ENCODE measurements at regions not wholly inside any gene's neighbourhood (a gene's known extent, or its start where the extent isn't known, plus 50 kb on each side); places are given as distances from the start of the nearest gene placed in this dataset.

DNA sequence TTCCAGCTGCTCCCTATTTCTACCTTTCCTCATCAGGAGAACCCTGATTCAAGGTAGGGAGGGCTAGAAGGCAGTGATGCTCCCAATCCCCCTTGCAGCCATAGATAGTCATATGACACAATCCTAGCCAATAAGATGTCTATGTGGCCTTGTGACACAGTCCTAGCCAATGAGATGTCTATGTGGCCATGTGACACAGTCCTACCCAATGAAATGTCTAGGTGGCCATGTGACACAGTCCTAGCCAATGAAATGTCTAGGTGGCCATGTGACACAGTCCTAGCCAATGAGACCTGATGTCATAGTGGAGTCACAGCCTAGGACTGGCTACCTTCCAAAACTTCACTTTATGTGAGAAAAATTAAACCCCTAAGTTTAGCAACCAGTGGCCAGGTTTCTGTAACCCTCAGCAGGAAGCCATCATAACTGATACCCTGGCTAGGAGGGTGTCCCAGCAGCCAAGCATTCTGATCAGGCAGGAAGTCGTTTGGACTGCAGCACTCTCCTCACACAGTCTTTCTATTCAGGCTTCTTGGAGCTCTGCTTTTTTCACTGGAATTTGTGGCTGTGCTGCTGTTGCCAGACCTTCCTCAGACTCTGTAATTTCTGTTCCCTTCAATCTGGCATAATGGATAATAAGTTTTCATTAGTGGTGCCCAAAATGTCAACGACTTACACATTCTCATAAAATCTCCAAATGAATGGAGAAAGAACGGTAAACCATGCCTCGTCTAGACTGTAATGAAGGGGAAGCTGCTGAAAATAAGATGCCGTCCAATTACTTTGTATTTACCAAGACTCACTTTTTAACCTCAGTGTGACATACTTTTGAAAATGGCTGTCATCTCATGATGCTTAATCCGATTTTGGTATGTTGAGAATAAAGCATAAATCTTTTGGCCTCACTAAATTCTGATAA is 165.0 kb upstream of the NCKAP5 start:
- in situ Hi-C loops (cut with HindIII; ENCODE audit: low sequenced_read_pairs), result no loop called here
- no peak for DNase-seq (ENCODE audit: low read depth)
- H3K4me3 ChIP-seq (ENCODE audit: low read depth, low read length), result no peak overlapping the region
- TF ChIP-seq CTCF (IDR thresholded peaks at IDR 0.05; ENCODE audit: low read depth, low read length, missing control alignments), result no peak

DNA sequence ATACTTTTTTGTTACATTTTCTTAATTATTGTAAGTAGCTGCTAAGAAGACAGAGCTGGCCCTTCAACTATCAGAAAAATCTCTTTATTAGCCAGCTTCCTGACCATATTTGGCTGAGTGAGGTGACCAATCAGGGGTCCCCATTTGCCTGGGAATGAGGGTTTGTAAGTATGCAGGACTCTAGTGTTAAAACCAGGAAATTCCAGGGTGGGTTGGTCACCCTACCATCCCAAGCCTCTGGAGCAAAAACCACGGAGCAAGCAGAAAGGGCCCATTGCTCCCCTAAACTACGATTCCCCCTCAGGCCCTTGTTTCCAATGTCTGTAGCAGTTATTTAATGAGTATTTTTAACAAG is 165.6 kb upstream of the NCKAP5 start:
- H3K4me3 ChIP-seq (ENCODE audit: low read depth, low read length), result no peak overlapping the region
- TF ChIP-seq CTCF (IDR thresholded peaks at IDR 0.05; ENCODE audit: low read depth, low read length, missing control alignments), result no peak
- DNase-seq (ENCODE audit: low read depth), result peak; percentile 33
- in situ Hi-C loops (cut with HindIII; ENCODE audit: low sequenced_read_pairs), result no loop called here

- no peak overlapping the region for H3K4me3 ChIP-seq (ENCODE audit: low read depth, low read length)
- in situ Hi-C loops (cut with HindIII; ENCODE audit: low sequenced_read_pairs), result no loop called here
- no peak for TF ChIP-seq CTCF (IDR thresholded peaks at IDR 0.05; ENCODE audit: low read depth, low read length, missing control alignments)
- DNase-seq (ENCODE audit: low read depth), result peak; percentile 52
Measured at GRCh38 chr2:133734716-133735495, 166.6 kb upstream of the NCKAP5 start.

DNA sequence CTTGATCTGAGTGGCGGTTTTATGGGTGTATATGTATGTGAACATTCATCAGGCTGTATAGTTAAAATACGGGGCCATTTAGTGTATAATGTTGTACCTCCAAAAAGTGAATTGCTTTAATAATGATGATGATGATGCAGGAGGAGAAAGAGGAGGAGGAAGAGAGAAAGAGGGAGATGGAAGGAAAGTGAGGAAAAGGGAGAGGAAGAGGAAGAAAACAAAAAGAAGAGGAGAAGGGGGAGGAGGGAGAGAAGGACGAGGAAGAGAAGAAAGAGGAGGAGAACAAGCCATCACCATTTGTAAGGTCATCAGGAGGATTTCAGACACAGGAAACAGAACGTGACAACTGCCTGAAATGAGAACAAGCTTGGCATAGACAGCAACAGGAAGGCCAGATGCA is 168.4 kb upstream of the NCKAP5 start:
- TF ChIP-seq CTCF (IDR thresholded peaks at IDR 0.05; ENCODE audit: low read depth, low read length, missing control alignments), result no peak
- in situ Hi-C loops (cut with HindIII; ENCODE audit: low sequenced_read_pairs), result no loop called here
- DNase-seq (ENCODE audit: low read depth), result no peak
- H3K4me3 ChIP-seq (ENCODE audit: low read depth, low read length), result no peak overlapping the region

DNA sequence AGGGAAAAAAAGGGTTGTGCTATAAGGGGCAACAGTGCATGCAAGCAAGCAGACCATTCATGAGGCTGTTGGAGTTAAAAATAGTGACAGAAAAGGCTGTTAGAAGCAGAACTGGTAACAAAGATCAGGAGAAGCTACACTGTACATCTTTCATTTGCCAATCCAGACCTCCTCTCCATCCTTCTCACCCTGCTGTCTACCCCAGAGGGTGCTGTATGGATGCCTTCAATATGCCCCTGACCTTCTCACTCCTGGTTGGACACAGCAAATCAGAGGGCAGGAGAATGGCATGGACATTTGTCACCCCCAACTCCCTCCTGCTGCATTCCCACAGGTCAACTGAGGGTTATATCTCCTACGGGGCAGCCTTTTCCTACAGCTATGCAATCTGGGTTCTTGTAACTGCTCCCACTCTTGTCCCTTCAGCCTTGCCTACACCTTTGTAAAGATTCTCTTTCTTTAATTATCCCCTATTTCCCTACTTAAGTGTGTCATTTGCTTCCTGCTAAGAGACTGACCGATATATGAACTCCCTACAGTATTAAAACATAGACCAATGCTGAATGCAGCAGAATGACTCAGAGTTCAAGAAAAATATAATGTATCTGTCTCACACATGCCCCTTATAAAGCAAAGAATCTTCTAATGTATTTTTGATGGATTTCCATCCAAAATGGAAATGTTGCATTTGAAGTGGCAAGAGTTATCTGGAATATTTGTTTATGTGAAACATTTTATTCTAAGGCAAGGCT is 169.2 kb upstream of the NCKAP5 start:
- no peak for DNase-seq (ENCODE audit: low read depth)
- TF ChIP-seq CTCF (IDR thresholded peaks at IDR 0.05; ENCODE audit: low read depth, low read length, missing control alignments), result no peak
- no peak overlapping the region for H3K4me3 ChIP-seq (ENCODE audit: low read depth, low read length)
- in situ Hi-C loops (cut with HindIII; ENCODE audit: low sequenced_read_pairs), result no loop called here

DNA sequence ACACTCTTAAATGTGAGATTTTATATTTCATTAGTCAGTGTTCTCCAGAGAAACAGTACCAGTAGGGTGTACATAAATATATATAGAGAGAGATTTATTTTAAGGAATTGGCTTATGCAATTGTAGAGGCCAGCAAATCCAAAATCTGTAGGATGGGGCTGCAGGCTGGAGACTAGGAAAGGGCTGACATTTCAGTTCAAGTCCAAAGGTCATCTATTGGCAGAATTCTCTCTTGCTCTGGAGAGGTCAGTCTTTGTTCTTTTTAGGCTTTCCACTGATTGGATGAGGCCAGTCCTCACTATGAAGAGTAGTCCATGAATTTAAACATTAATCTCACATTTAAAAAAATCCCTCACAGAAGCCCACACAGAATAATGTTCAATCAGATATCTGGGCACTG is 170.8 kb upstream of the NCKAP5 start:
- H3K4me3 ChIP-seq (ENCODE audit: low read depth, low read length), result no peak overlapping the region
- no peak for TF ChIP-seq CTCF (IDR thresholded peaks at IDR 0.05; ENCODE audit: low read depth, low read length, missing control alignments)
- DNase-seq (ENCODE audit: low read depth), result no peak
- in situ Hi-C loops (cut with HindIII; ENCODE audit: low sequenced_read_pairs), result no loop called here

Data from astrocyte of the cerebellum (primary cell).